ENCODE measurements at regions not wholly inside any gene's neighbourhood (a gene's known extent, or its start where the extent isn't known, plus 50 kb on each side); places are given as distances from the start of the nearest gene placed in this dataset.

- Histone ChIP-seq H3K27me3 (ENCODE audit: insufficient read depth, low read depth, severe bottlenecking) (no peaks in the 10 kb centered on the region), H3K36me3 (no peaks in the 10 kb centered on the region), H3K4me3 (ENCODE audit: low read depth, low read length) (no peak overlapping the region), H3K27ac (no peak overlapping the region), H3K9me3 (ENCODE audit: severe bottlenecking) (no peaks in the 10 kb centered on the region)
- no peak for TF ChIP-seq CTCF (IDR thresholded peaks at IDR 0.05; ENCODE audit: low read depth, low read length)
- no peak for DNase-seq
Measured at GRCh38 chr2:14272396-14273075, 360.0 kb upstream of the LRATD1 start.

- no peaks in the 10 kb centered on the region for H3K27me3 ChIP-seq (ENCODE audit: insufficient read depth, low read depth, severe bottlenecking)
- no peak for TF ChIP-seq CTCF (IDR thresholded peaks at IDR 0.05; ENCODE audit: low read depth, low read length)
Measured at GRCh38 chr2:14273650-14274049, 358.9 kb upstream of the LRATD1 start.

GRCh38 chr2:14284244-14284643 is 348.3 kb upstream of the LRATD1 start:
- no peak overlapping the region for H3K4me3 ChIP-seq (ENCODE audit: low read depth, low read length)

More at GRCh38 chr2:14273650-14274049, 358.9 kb upstream of the LRATD1 start:
- Histone ChIP-seq H3K4me3 (ENCODE audit: low read depth, low read length) (no peak overlapping the region), H3K9me3 (ENCODE audit: severe bottlenecking) (no peaks in the 10 kb centered on the region), H3K36me3 (no peaks in the 10 kb centered on the region), H3K27ac (no peak overlapping the region)
- no peak for DNase-seq

GRCh38 chr2:14285812-14286211 is 346.7 kb upstream of the LRATD1 start:
- Histone ChIP-seq H3K27me3 (ENCODE audit: insufficient read depth, low read depth, severe bottlenecking) (no peaks in the 10 kb centered on the region), H3K9me3 (ENCODE audit: severe bottlenecking) (no peaks in the 10 kb centered on the region), H3K36me3 (no peaks in the 10 kb centered on the region), H3K27ac (no peak overlapping the region), H3K4me3 (ENCODE audit: low read depth, low read length) (no peak overlapping the region)
- no peak for TF ChIP-seq CTCF (IDR thresholded peaks at IDR 0.05; ENCODE audit: low read depth, low read length)
- no peak for DNase-seq

More at GRCh38 chr2:14284244-14284643, 348.3 kb upstream of the LRATD1 start:
- no peaks in the 10 kb centered on the region for H3K27me3 ChIP-seq (ENCODE audit: insufficient read depth, low read depth, severe bottlenecking)
- H3K9me3 ChIP-seq (ENCODE audit: severe bottlenecking): no peaks in the 10 kb centered on the region
- TF ChIP-seq CTCF (IDR thresholded peaks at IDR 0.05; ENCODE audit: low read depth, low read length): no peak
- no peaks in the 10 kb centered on the region for H3K36me3 ChIP-seq
- DNase-seq: no peak
- H3K27ac ChIP-seq: no peak overlapping the region

GRCh38 chr2:14288016-14288415 is 344.5 kb upstream of the LRATD1 start:
- H3K36me3 ChIP-seq: no peaks in the 10 kb centered on the region
- peak; percentile 29; the same call in 1 of the 2 replicates for TF ChIP-seq CTCF (IDR thresholded peaks at IDR 0.05; ENCODE audit: low read depth, low read length)
- no peak overlapping the region for H3K4me3 ChIP-seq (ENCODE audit: low read depth, low read length)
- H3K27ac ChIP-seq: no peak overlapping the region
- H3K27me3 ChIP-seq (ENCODE audit: insufficient read depth, low read depth, severe bottlenecking): no peaks in the 10 kb centered on the region
- no peaks in the 10 kb centered on the region for H3K9me3 ChIP-seq (ENCODE audit: severe bottlenecking)
- DNase-seq: peak; percentile 61

- TF ChIP-seq CTCF (IDR thresholded peaks at IDR 0.05; ENCODE audit: low read depth, low read length): no peak
- Histone ChIP-seq H3K36me3 (no peaks in the 10 kb centered on the region), H3K4me3 (ENCODE audit: low read depth, low read length) (no peak overlapping the region), H3K27ac (no peak overlapping the region), H3K9me3 (ENCODE audit: severe bottlenecking) (no peaks in the 10 kb centered on the region), H3K27me3 (ENCODE audit: insufficient read depth, low read depth, severe bottlenecking) (no peaks in the 10 kb centered on the region)
- no peak for DNase-seq
Measured at GRCh38 chr2:14292964-14293363, 339.6 kb upstream of the LRATD1 start.
